Natural killer cell treated with Interleukin-12 subunit alpha and Interleukin-12 subunit beta and Interleukin-15 and Interleukin-18, amount 100 ng/mL, for 72 hours (primary cell): ENCODE measurements at regions not wholly inside any gene's neighbourhood (a gene's known extent, or its start where the extent isn't known, plus 50 kb on each side); places are given as distances from the start of the nearest gene placed in this dataset.
"Not testable (repeated sequence)": the region's sequence is repeated elsewhere in the genome, so short reads cannot be mapped to it uniquely, and the experiment has no call there.

Source experiments
- ATAC-seq, 2 donors: fragments of 150-1000 bp; cut with Tn5 transposase in 1 of 2; sonication (Bioruptor Pico), chemical (Tn5 transposase) in 1 of 2; 2 replicates each; pipeline ENCODE4 v1.10.0; 2021
- DNase-seq: peaks from one replicate; pipeline ENCODE4 v3.0.0; 2022; ENCODE audit warnings: low spot score
- H3K27ac Mint-ChIP-seq, 2 donors: 1 replicate in 1 of 2; 2 replicates in 1 of 2; pipeline ENCODE4 v1.8.0; 2022; ENCODE audit warnings: mixed read lengths in 2 of 2, mild to moderate bottlenecking in 1 of 2, moderate library complexity in 1 of 2
- H3K27me3 Mint-ChIP-seq, 2 donors: 1 replicate in 1 of 2; 2 replicates in 1 of 2; pipeline ENCODE4 v1.8.0; 2022; ENCODE audit warnings: mixed read lengths in 2 of 2
- H3K36me3 Mint-ChIP-seq: one replicate; pipeline ENCODE4 v1.8.0; 2022; ENCODE audit warnings: mixed read lengths
- H3K4me1 Mint-ChIP-seq, 2 donors: 1 replicate in 1 of 2; 2 replicates in 1 of 2; pipeline ENCODE4 v1.8.0; 2022; ENCODE audit warnings: low read depth in 2 of 2, mixed read lengths in 2 of 2, mild to moderate bottlenecking in 1 of 2
- H3K4me3 Mint-ChIP-seq: one replicate; pipeline ENCODE4 v1.8.0; 2022; ENCODE audit warnings: mixed read lengths
- H3K9me3 Mint-ChIP-seq: 2 replicates; pipeline ENCODE4 v1.8.0; 2022; ENCODE audit warnings: mixed read lengths

DNA sequence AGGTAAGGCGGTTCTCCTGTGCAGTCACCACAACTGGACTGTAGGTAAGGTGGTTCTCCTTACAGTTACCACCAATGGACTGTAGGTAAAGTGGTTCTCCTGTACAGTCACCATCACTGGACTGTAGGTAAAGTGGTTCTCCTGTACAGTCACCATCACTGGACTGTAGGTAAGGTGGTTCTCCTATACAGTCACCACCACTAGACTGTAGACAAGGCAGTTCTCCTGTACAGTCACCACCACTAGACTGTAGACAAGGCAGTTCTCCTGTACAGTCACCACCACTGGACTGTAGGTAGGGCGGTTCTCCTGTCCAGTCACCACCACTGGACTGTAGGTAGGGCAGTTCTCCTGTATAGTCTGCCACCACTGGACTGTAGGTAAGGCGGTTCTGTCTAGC lies 212.3 kb downstream of the TFAP2A start:
- DNase-seq (no peak), ATAC-seq (no peak)
- Mint-ChIP-seq H3K27ac (no peak overlapping the region), H3K36me3 (peaks cover 4% of the 10 kb centered on the region), H3K9me3 (peaks cover 11% of the 10 kb centered on the region), H3K27me3 (peaks cover 3 to 12% of the 10 kb centered on the region in 2 donors), H3K4me3 (no peak overlapping the region), H3K4me1 (no peaks in the 10 kb centered on the region)

- ATAC-seq = no peak
- H3K27me3 Mint-ChIP-seq = peaks cover 3 to 7% of the 10 kb centered on the region in 2 donors
- H3K9me3 Mint-ChIP-seq = peaks cover 7% of the 10 kb centered on the region
- DNase-seq = no peak
- no peak overlapping the region for H3K4me3 Mint-ChIP-seq
- H3K36me3 Mint-ChIP-seq = peaks cover 4% of the 10 kb centered on the region
- no peaks in the 10 kb centered on the region for H3K4me1 Mint-ChIP-seq
- H3K27ac Mint-ChIP-seq = no peak overlapping the region
Measured at GRCh38 chr6:10201606-10202510, 213.0 kb downstream of the TFAP2A start.

GRCh38 chr6:10196090-10196489 lies 218.8 kb downstream of the TFAP2A start:
- H3K27me3 Mint-ChIP-seq = no peaks in the 10 kb centered on the region
- ATAC-seq (no peak), DNase-seq (no peak)
- no peaks in the 10 kb centered on the region for H3K4me1 Mint-ChIP-seq
- peaks cover 3% of the 10 kb centered on the region for H3K9me3 Mint-ChIP-seq
- H3K27ac Mint-ChIP-seq = no peak overlapping the region
- H3K4me3 Mint-ChIP-seq = no peak overlapping the region
- peaks cover 4% of the 10 kb centered on the region for H3K36me3 Mint-ChIP-seq

DNA sequence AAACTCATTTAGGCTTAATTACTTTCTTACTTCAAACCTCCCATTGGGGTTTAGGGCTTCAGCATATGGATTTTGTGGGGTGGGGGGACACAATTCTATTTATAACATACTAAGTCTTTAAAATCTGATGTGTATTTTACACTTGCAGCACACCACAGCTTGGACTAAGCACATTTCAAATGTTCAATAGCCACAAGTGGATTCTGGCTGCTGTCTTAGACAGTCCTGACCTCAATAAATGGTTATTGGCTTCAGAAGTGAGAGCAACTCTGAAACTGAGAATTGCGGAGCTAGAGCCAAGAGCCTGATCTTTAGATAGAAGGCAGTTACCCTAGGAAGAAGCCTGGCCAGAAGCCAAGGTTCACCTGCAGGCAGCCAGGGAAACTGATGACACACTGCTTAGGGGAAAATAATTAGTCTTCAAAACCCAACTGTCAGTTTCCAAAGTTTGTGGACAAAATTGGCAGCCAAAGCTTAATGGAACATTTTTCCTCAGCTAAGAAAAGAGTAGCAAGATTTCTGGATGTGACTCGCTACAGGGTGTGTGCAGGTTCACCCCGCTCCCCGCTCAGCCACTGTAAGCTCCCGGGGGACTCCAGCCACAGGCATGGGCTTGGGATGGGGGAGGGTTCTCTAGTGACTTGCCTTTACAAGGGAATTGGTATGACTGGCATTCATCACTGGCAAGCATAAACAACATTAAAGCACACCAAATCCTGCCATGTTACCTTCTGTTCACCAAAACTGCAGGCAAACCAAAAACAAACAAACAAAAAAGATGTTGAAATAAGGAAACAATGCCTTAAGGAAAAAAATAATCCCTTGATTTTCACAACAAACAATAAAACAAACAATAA lies 219.8 kb downstream of the TFAP2A start:
- DNase-seq (no peak), ATAC-seq (no peak)
- no peak overlapping the region for H3K27ac Mint-ChIP-seq
- no peak overlapping the region for H3K4me3 Mint-ChIP-seq
- H3K4me1 Mint-ChIP-seq = no peaks in the 10 kb centered on the region
- no peaks in the 10 kb centered on the region for H3K27me3 Mint-ChIP-seq
- H3K9me3 Mint-ChIP-seq = peaks cover 3% of the 10 kb centered on the region
- no peaks in the 10 kb centered on the region for H3K36me3 Mint-ChIP-seq

DNA sequence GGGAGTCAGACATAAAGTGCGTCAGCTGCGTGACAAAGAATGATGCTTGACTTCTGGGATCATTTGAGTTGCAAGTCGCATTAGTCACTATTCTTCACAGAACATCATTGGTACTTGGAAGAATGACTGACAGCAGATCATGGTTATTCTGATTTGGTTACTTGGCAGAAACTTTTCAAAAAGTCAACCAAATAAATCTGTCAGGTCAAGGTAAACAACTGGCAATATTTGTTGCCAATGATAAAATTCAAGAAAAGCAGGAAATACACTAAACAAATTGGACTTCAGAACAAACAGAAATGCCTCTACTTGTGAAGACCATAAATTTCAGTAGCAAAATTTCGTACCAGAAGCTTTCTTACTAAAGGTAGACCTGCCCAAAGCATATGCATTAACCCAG lies 221.6 kb downstream of the TFAP2A start:
- H3K27ac Mint-ChIP-seq = no peak overlapping the region
- DNase-seq = no peak
- no peak overlapping the region for H3K4me3 Mint-ChIP-seq
- H3K9me3 Mint-ChIP-seq = no peaks in the 10 kb centered on the region
- ATAC-seq = no peak
- no peaks in the 10 kb centered on the region for H3K27me3 Mint-ChIP-seq
- no peaks in the 10 kb centered on the region for H3K4me1 Mint-ChIP-seq
- no peaks in the 10 kb centered on the region for H3K36me3 Mint-ChIP-seq

- H3K36me3 Mint-ChIP-seq = no peaks in the 10 kb centered on the region
- no peaks in the 10 kb centered on the region for H3K27me3 Mint-ChIP-seq
- H3K27ac Mint-ChIP-seq = no peak overlapping the region
- no peak for DNase-seq
- H3K9me3 Mint-ChIP-seq = peaks cover 7% of the 10 kb centered on the region
- ATAC-seq = no peak
- H3K4me3 Mint-ChIP-seq = no peak overlapping the region
- H3K4me1 Mint-ChIP-seq = no peaks in the 10 kb centered on the region
Measured at GRCh38 chr6:10190042-10190441, 224.8 kb downstream of the TFAP2A start.

DNA sequence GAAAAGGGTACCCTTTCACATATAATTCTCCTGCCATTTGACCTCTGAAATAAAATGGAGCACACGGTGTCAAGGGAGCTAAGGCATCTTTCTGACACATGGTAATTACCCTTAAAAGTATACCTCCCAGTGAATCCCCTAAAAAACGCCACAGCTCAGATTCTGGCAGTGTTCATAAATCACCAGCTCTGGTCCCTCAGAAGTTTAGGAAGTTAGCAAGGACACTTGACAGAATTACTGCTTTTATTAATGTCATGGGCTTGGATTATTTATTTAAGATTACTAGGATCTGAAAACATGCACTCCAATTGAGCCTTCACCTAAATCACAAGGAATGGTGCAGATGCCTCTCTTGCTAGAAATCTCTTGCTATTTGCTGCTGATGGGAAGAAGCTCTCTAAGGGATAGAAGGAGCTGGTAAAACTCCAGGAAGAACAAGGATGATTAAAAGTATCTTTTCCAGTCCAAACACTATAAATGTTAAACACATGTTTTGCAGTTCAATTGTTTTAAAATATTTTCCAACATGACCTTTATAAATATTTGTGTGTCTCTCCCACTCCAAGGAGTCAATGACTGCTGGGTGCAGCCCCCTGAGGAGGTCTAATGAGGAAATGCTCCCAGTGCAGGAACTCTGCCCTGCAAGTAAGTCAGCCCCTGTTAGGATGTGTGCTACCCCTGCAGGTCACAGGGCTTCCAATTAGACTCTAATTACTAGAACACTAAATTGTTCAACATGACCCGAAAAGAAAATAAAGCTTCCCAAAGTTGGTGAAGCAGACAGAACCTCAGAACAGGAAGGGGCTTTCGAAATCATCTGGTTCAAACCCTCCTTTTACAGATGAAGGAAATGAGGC lies 230.3 kb downstream of the TFAP2A start:
- no peak overlapping the region for H3K4me3 Mint-ChIP-seq
- H3K36me3 Mint-ChIP-seq = no peaks in the 10 kb centered on the region
- no peaks in the 10 kb centered on the region for H3K4me1 Mint-ChIP-seq
- DNase-seq = no peak
- H3K9me3 Mint-ChIP-seq = peaks cover 10% of the 10 kb centered on the region
- H3K27me3 Mint-ChIP-seq = no peaks in the 10 kb centered on the region
- no peak for ATAC-seq
- H3K27ac Mint-ChIP-seq = no peak overlapping the region

DNA sequence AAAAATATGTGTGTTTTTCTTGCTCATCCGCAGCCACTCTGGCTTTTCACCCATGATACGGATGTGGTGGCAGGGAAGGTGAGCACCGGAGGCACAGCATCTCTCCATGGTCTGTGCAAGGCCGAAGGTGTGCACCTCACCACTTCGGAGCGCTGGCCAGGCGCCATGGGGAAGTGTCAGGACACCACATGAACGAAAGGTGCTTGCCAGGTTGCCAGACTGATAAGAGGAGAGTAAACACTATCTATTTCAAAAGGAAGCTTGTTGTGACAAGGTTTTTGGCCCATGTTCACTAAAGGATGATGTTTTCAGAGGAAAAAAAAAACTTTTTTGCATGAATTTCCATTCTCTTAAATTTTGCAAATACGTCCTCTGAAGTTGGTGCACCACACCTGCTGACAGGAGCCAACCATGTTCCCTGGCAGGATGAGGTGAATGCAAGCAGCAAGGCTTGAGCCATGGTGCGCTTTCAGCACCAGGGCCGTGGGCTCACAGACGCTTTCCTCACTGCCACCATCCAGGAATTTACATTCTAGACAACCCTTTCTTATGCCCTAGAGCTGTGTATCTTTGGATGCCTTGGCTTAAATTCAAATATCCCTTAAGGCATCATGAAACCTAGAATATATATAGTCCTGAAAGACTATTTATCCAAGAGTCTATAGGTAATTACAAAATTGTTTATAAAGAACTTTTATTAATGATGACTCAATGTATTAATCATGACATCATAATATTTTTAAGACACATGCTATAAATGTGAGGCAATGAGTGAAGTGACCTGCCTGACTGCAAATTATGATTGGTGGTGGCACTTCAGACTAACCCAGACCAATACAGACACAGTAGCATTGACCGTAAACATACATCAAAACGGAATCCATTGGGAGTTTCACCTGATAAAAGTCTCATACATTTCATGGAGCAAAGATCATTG lies 234.5 kb downstream of the TFAP2A start:
- Mint-ChIP-seq H3K27ac (no peak overlapping the region), H3K4me3 (no peak overlapping the region), H3K36me3 (no peaks in the 10 kb centered on the region), H3K4me1 (no peaks in the 10 kb centered on the region), H3K9me3 (peaks cover 5% of the 10 kb centered on the region), H3K27me3 (no peaks in the 10 kb centered on the region)
- ATAC-seq (no peak), DNase-seq (no peak)

DNA sequence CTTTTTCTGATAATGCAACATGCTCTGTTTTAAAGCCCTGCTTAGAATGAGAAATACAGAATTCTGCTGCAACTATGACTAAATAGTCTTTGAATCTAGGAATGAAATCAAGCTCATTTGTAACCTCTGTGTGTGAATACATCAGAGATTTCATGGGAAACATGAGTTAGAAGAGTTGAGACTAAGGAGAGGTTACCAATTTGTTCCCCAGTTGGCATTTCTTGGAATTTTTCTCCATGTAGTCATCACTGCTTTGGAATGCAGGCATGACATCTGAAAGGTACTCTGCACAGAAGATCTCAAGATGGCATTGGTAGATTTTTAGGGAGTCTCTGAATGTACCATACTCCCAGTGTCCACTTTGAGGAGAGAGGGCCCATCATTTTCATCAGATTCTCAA lies 237.2 kb downstream of the TFAP2A start:
- H3K4me3 Mint-ChIP-seq = no peak overlapping the region
- H3K9me3 Mint-ChIP-seq = peaks cover 3% of the 10 kb centered on the region
- H3K27me3 Mint-ChIP-seq = no peaks in the 10 kb centered on the region
- no peaks in the 10 kb centered on the region for H3K36me3 Mint-ChIP-seq
- ATAC-seq (no peak), DNase-seq (no peak)
- H3K4me1 Mint-ChIP-seq = no peaks in the 10 kb centered on the region
- no peak overlapping the region for H3K27ac Mint-ChIP-seq

- H3K27ac Mint-ChIP-seq = no peak overlapping the region
- no peaks in the 10 kb centered on the region for H3K36me3 Mint-ChIP-seq
Measured at GRCh38 chr6:10175362-10175761, 239.5 kb downstream of the TFAP2A start.

DNA sequence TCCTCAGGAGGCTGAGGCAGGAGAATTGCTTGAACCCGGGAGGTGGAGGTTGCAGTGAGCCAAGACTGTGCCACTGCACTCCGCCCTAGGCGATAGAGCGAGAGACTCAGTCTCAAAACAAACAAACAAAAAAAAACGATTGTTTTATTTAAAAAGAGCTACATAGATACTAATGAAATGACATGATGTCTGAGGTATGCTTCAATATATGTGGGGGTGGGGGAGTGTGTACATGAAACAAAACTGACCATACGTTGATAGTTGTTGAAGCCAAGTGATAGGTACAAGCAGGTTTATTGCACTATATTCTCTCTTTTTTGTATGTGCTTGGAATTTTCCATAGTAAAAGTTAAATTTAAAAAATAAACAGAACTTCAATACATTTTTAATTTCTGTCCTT lies 240.1 kb downstream of the TFAP2A start:
- ATAC-seq = no peak
- Mint-ChIP-seq H3K27ac (no peak overlapping the region), H3K27me3 (no peaks in the 10 kb centered on the region), H3K9me3 (peaks cover 11% of the 10 kb centered on the region), H3K36me3 (no peaks in the 10 kb centered on the region), H3K4me3 (no peak overlapping the region), H3K4me1 (no peaks in the 10 kb centered on the region)
- no peak for DNase-seq

More at GRCh38 chr6:10175362-10175761, 239.5 kb downstream of the TFAP2A start:
- Mint-ChIP-seq H3K27me3 (no peaks in the 10 kb centered on the region), H3K4me1 (no peaks in the 10 kb centered on the region), H3K4me3 (no peak overlapping the region), H3K9me3 (peaks cover 9% of the 10 kb centered on the region)
- no peak for DNase-seq
- ATAC-seq = no peak

GRCh38 chr6:10174056-10174455 lies 240.8 kb downstream of the TFAP2A start:
- DNase-seq = no peak

DNA sequence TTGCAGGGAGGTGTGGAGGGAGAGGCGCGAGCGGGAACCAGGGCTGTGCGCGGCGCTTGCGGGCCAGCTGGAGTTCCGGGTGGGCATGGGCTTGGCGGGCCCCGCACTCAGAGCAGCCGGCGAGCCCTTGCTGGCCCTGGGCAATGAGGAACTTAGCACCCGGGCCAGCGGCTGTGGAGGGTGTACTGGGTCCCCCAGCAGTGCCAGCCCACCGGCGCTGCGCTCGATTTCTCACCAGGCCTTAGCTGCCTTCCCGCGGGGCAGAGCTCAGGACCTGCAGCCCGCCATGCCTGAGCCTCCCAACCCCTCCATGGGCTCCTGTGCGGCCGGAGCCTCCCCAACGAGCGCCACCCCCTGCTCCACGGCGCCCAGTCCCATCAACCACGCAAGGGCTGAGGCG lies 243.2 kb downstream of the TFAP2A start:
- H3K9me3 Mint-ChIP-seq = peaks cover 11% of the 10 kb centered on the region
- not testable (repeated sequence) for DNase-seq, H3K36me3 Mint-ChIP-seq, H3K4me3 Mint-ChIP-seq, ATAC-seq, H3K27me3 Mint-ChIP-seq, H3K4me1 Mint-ChIP-seq, H3K27ac Mint-ChIP-seq

More at GRCh38 chr6:10174056-10174455, 240.8 kb downstream of the TFAP2A start:
- no peaks in the 10 kb centered on the region for H3K36me3 Mint-ChIP-seq
- ATAC-seq = no peak
- no peaks in the 10 kb centered on the region for H3K4me1 Mint-ChIP-seq
- no peak overlapping the region for H3K27ac Mint-ChIP-seq
- H3K4me3 Mint-ChIP-seq = no peak overlapping the region
- H3K9me3 Mint-ChIP-seq = peaks cover 11% of the 10 kb centered on the region
- no peaks in the 10 kb centered on the region for H3K27me3 Mint-ChIP-seq
